ENCODE measurements at regions not wholly inside any gene's neighbourhood (a gene's known extent, or its start where the extent isn't known, plus 50 kb on each side); places are given as distances from the start of the nearest gene placed in this dataset.

DNA sequence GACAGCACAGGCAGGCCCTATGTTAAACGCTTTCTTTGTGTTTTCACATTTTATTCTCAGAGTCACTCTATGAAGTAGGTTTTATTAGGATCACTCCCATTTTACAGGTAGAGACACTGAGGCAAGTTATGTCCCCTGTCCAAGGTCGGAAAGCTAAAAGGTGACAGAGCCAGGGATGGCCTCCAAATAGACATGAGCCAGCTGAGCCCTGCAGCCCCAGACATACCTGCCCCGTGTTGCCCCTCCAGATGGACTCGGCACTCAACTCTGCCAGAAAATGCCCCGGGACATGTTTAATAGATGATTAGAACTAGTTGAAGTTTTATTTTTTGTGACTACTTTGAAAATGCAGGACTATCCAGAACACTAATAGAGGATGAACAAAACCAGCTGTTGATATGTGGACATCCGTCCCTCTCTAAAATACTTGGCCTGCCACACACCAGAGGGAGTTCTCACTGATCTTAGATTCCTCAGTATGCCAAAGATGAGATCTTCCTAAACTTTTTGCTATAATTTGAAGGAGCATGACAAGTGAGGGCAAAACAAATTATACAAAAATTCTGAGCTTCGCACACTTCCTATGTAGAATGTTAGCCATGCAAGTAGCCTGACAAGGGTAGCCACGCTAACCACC lies 258.6 kb upstream of the ADAMTS16 start:
- H3K79me1 ChIP-seq (ENCODE audit: low read length), result no peaks in the 10 kb centered on the region
- H4K5ac ChIP-seq (ENCODE audit: low read length), result no peak overlapping the region
- no peak overlapping the region for H3K27ac ChIP-seq (ENCODE audit: low read depth, low read length)
- WGBS (ENCODE audit: extremely low coverage, insufficient coverage, low lambda C conversion rate), result no CpG with 5 or more reads among the region's 8 CpGs
- H3K4me2 ChIP-seq (ENCODE audit: low read length), result no peak overlapping the region
- H3K36me3 ChIP-seq (ENCODE audit: control insufficient read depth, insufficient read depth, low read length), result no peaks in the 10 kb centered on the region
- H2BK120ac ChIP-seq (ENCODE audit: low read depth, low read length), result no peak overlapping the region
- no peaks in the 10 kb centered on the region for H3K27me3 ChIP-seq (ENCODE audit: insufficient read depth, low read length, poor library complexity)
- no peak overlapping the region for H3K56ac ChIP-seq (ENCODE audit: low read length)
- no peak overlapping the region for H3K4me3 ChIP-seq (ENCODE audit: low read length)
- no peaks in the 10 kb centered on the region for H3K79me2 ChIP-seq (ENCODE audit: control insufficient read depth, insufficient read depth, low read length)
- H2BK5ac ChIP-seq (ENCODE audit: low read length), result no peak overlapping the region
- H3K9ac ChIP-seq (ENCODE audit: low read length), result no peak overlapping the region
- H3K23ac ChIP-seq (ENCODE audit: low read length), result no peak overlapping the region
- no peak overlapping the region for H3K18ac ChIP-seq (ENCODE audit: low read length)
- no peak overlapping the region for H3K4ac ChIP-seq (ENCODE audit: low read depth, low read length)
- no peaks in the 10 kb centered on the region for H3K4me1 ChIP-seq (ENCODE audit: control insufficient read depth, low read depth, low read length)
- no peak overlapping the region for H2AK5ac ChIP-seq (ENCODE audit: low read length)
- H2BK15ac ChIP-seq (replicated peaks; ENCODE audit: low read depth), result no peak overlapping the region
- DNase-seq, result no peak
- H4K8ac ChIP-seq (ENCODE audit: low read depth, low read length), result no peak overlapping the region

DNA sequence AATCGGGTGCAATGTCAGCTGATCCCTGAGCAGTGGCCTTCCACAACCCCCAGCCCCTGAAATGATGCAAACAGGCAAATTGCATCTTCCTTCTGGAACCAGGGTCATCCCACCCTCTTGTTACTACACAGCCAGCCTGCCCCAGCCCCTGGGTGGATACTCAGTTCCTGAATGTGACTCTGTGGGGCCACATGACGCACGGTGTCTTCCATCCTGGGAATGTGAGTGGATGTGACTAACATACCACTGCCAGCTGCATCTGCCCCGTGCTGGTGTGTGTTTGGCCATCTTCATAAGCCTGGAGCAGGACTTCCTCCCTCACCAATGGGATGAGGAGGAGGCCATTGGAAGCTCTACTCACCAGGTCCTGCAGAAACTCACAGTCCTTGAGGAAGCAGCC lies 257.9 kb upstream of the ADAMTS16 start:
- no peaks in the 10 kb centered on the region for H3K79me1 ChIP-seq (ENCODE audit: low read length)
- H4K5ac ChIP-seq (ENCODE audit: low read length), result no peak overlapping the region
- no peak overlapping the region for H3K4ac ChIP-seq (ENCODE audit: low read depth, low read length)
- no peak overlapping the region for H3K18ac ChIP-seq (ENCODE audit: low read length)
- no peak overlapping the region for H4K8ac ChIP-seq (ENCODE audit: low read depth, low read length)
- H3K56ac ChIP-seq (ENCODE audit: low read length), result no peak overlapping the region
- no peak overlapping the region for H3K4me3 ChIP-seq (ENCODE audit: low read length)
- DNase-seq, result no peak
- H3K4me1 ChIP-seq (ENCODE audit: control insufficient read depth, low read depth, low read length), result no peaks in the 10 kb centered on the region
- H3K79me2 ChIP-seq (ENCODE audit: control insufficient read depth, insufficient read depth, low read length), result no peaks in the 10 kb centered on the region
- no peak overlapping the region for H2BK120ac ChIP-seq (ENCODE audit: low read depth, low read length)
- no peak overlapping the region for H2BK5ac ChIP-seq (ENCODE audit: low read length)
- no peak overlapping the region for H2AK5ac ChIP-seq (ENCODE audit: low read length)
- H2BK15ac ChIP-seq (replicated peaks; ENCODE audit: low read depth), result no peak overlapping the region
- WGBS (ENCODE audit: extremely low coverage, insufficient coverage, low lambda C conversion rate), result no CpG with 5 or more reads among the region's 4 CpGs
- H3K4me2 ChIP-seq (ENCODE audit: low read length), result no peak overlapping the region
- no peaks in the 10 kb centered on the region for H3K27me3 ChIP-seq (ENCODE audit: insufficient read depth, low read length, poor library complexity)
- H3K23ac ChIP-seq (ENCODE audit: low read length), result no peak overlapping the region
- no peaks in the 10 kb centered on the region for H3K36me3 ChIP-seq (ENCODE audit: control insufficient read depth, insufficient read depth, low read length)
- H3K27ac ChIP-seq (ENCODE audit: low read depth, low read length), result no peak overlapping the region
- H3K9ac ChIP-seq (ENCODE audit: low read length), result no peak overlapping the region

DNA sequence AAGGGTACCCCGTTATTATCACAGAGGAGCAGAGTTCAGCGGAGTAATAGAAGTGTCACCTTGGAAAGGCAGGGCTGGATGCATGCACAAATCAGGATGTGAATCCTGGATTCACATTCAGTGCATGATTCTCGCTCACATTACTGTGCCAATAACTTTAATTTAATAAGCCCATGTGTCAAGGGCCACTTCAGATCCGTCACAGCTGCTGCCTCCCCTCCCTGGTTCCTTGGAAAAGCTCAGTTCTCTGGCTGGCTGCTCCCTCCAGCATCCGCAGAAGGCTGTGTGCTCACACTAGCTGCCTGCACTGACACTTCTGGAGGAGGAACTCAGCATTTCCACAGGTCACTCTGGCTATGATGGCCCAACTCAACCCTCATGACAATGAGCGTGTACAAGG lies 256.8 kb upstream of the ADAMTS16 start:
- Histone ChIP-seq H3K9ac (ENCODE audit: low read length) (no peak overlapping the region), H3K4me3 (ENCODE audit: low read length) (no peak overlapping the region), H3K79me1 (ENCODE audit: low read length) (no peaks in the 10 kb centered on the region), H3K36me3 (ENCODE audit: control insufficient read depth, insufficient read depth, low read length) (no peaks in the 10 kb centered on the region), H3K4ac (ENCODE audit: low read depth, low read length) (no peak overlapping the region), H2BK120ac (ENCODE audit: low read depth, low read length) (no peak overlapping the region), H2BK15ac (replicated peaks; ENCODE audit: low read depth) (no peak overlapping the region), H3K79me2 (ENCODE audit: control insufficient read depth, insufficient read depth, low read length) (no peaks in the 10 kb centered on the region), H3K23ac (ENCODE audit: low read length) (no peak overlapping the region), H3K56ac (ENCODE audit: low read length) (no peak overlapping the region), H4K5ac (ENCODE audit: low read length) (no peak overlapping the region), H3K27me3 (ENCODE audit: insufficient read depth, low read length, poor library complexity) (no peaks in the 10 kb centered on the region), H2BK5ac (ENCODE audit: low read length) (no peak overlapping the region), H2AK5ac (ENCODE audit: low read length) (no peak overlapping the region), H3K27ac (ENCODE audit: low read depth, low read length) (no peak overlapping the region), H3K4me1 (ENCODE audit: control insufficient read depth, low read depth, low read length) (no peaks in the 10 kb centered on the region), H3K18ac (ENCODE audit: low read length) (no peak overlapping the region), H4K8ac (ENCODE audit: low read depth, low read length) (no peak overlapping the region), H3K4me2 (ENCODE audit: low read length) (no peak overlapping the region)
- no CpG with 5 or more reads among the region's 6 CpGs for WGBS (ENCODE audit: extremely low coverage, insufficient coverage, low lambda C conversion rate)
- no peak for DNase-seq

DNA sequence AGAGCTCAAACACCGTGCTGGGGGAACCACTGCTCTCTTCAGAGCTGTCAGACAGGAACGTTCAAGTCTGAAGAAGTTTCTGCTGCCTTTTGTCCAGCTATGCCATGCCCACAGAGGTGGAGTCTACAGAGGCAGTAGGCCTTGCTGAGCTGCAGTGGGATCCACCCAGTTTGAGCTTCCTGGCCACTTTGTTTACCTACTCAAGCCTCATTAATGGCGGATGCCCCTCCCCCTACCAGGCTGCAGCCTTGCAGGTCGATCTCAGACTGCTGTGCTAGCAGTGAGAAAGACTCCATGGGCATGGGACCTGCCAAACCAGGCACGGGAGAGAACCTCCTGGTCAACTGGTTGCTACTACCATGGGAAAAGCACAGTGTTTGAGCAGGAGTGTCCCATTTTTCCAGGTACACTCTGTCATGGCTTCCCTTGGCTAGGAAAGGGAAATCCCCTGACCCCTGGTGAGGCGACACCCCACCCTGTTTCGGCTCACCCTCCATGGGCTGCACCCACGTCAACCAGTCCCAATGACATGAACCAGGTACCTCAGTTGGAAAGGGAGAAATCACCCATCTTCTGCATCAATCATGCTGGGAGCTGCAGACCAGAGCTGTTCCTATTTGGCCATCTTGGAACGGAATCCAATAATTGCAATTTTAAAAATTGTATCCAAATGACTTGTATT lies 246.9 kb upstream of the ADAMTS16 start:
- no peaks in the 10 kb centered on the region for H3K79me2 ChIP-seq (ENCODE audit: control insufficient read depth, insufficient read depth, low read length)
- no peak overlapping the region for H2BK120ac ChIP-seq (ENCODE audit: low read depth, low read length)
- H3K79me1 ChIP-seq (ENCODE audit: low read length), result no peaks in the 10 kb centered on the region
- no peak for DNase-seq
- no peak overlapping the region for H3K9ac ChIP-seq (ENCODE audit: low read length)
- no peaks in the 10 kb centered on the region for H3K4me1 ChIP-seq (ENCODE audit: control insufficient read depth, low read depth, low read length)
- H3K27me3 ChIP-seq (ENCODE audit: insufficient read depth, low read length, poor library complexity), result no peaks in the 10 kb centered on the region
- no peak overlapping the region for H3K56ac ChIP-seq (ENCODE audit: low read length)
- WGBS (ENCODE audit: extremely low coverage, insufficient coverage, low lambda C conversion rate), result no CpG with 5 or more reads among the region's 9 CpGs
- H2BK15ac ChIP-seq (replicated peaks; ENCODE audit: low read depth), result no peak overlapping the region
- no peak overlapping the region for H4K8ac ChIP-seq (ENCODE audit: low read depth, low read length)
- no peak overlapping the region for H3K23ac ChIP-seq (ENCODE audit: low read length)
- H4K5ac ChIP-seq (ENCODE audit: low read length), result no peak overlapping the region
- no peaks in the 10 kb centered on the region for H3K36me3 ChIP-seq (ENCODE audit: control insufficient read depth, insufficient read depth, low read length)
- no peak overlapping the region for H3K18ac ChIP-seq (ENCODE audit: low read length)
- H2AK5ac ChIP-seq (ENCODE audit: low read length), result no peak overlapping the region
- H3K4ac ChIP-seq (ENCODE audit: low read depth, low read length), result no peak overlapping the region
- no peak overlapping the region for H3K27ac ChIP-seq (ENCODE audit: low read depth, low read length)
- no peak overlapping the region for H2BK5ac ChIP-seq (ENCODE audit: low read length)
- H3K4me2 ChIP-seq (ENCODE audit: low read length), result no peak overlapping the region
- no peak overlapping the region for H3K4me3 ChIP-seq (ENCODE audit: low read length)

DNA sequence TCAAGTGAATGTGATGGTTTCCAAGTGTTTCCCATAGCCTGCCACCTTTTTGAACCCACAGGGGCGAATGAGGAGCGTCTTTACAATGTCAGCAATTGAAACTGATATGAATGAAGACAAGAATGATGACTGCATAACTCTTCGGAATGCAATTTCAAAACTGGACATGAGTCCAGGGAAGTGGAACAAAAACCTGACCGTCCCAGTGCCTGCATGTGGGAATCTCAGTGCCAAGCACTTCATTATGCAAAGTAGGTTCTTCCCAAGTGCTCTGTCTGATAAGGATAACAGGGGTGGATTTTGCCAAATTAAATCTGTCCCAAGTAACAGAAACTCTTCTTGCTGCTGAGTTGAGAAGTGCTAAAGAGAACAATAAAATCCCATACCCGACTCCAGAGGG lies 243.8 kb upstream of the ADAMTS16 start:
- Histone ChIP-seq H3K27me3 (ENCODE audit: insufficient read depth, low read length, poor library complexity) (no peaks in the 10 kb centered on the region), H3K23ac (ENCODE audit: low read length) (no peak overlapping the region), H4K8ac (ENCODE audit: low read depth, low read length) (no peak overlapping the region), H3K4me2 (ENCODE audit: low read length) (no peak overlapping the region), H3K4me3 (ENCODE audit: low read length) (no peak overlapping the region), H2BK120ac (ENCODE audit: low read depth, low read length) (no peak overlapping the region), H3K79me2 (ENCODE audit: control insufficient read depth, insufficient read depth, low read length) (no peaks in the 10 kb centered on the region), H3K18ac (ENCODE audit: low read length) (no peak overlapping the region), H3K9ac (ENCODE audit: low read length) (no peak overlapping the region), H3K27ac (ENCODE audit: low read depth, low read length) (no peak overlapping the region), H4K5ac (ENCODE audit: low read length) (no peak overlapping the region), H2AK5ac (ENCODE audit: low read length) (no peak overlapping the region), H2BK15ac (replicated peaks; ENCODE audit: low read depth) (no peak overlapping the region), H3K36me3 (ENCODE audit: control insufficient read depth, insufficient read depth, low read length) (no peaks in the 10 kb centered on the region), H3K4ac (ENCODE audit: low read depth, low read length) (no peak overlapping the region), H2BK5ac (ENCODE audit: low read length) (no peak overlapping the region), H3K56ac (ENCODE audit: low read length) (no peak overlapping the region), H3K79me1 (ENCODE audit: low read length) (no peaks in the 10 kb centered on the region), H3K4me1 (ENCODE audit: control insufficient read depth, low read depth, low read length) (no peaks in the 10 kb centered on the region)
- no CpG with 5 or more reads among the region's 5 CpGs for WGBS (ENCODE audit: extremely low coverage, insufficient coverage, low lambda C conversion rate)
- no peak for DNase-seq
